ENCODE measurements at regions not wholly inside any gene's neighbourhood (a gene's known extent, or its start where the extent isn't known, plus 50 kb on each side); places are given as distances from the start of the nearest gene placed in this dataset.

DNA sequence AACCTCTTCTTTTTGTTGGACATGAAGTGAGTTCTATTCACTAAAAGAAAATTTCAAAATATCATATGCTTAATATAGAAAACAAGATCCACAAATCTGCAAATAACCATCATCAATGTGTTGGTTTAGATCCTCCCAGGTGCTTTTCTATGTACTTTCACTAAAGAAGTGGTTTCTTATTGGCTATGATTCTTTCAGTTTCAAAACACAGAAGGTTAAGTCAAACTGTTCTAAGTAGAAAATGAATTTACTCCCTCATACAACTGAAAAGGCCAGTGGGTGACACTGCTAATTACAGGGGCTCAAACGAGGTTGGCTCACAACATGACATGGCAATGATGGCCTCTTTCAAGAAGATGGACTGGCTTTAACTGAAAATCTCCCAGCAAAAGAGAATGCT is 111.7 kb downstream of the GALR1 start:
- H3K4me1 Mint-ChIP-seq: no peaks in the 10 kb centered on the region
- H3K9me3 Mint-ChIP-seq: peaks cover 26% of the 10 kb centered on the region
- peaks cover 50% of the 10 kb centered on the region for H3K27me3 Mint-ChIP-seq
- H3K36me3 Mint-ChIP-seq: peaks cover 2% of the 10 kb centered on the region
- H3K4me3 Mint-ChIP-seq: no peak overlapping the region
- DNase-seq: no peak
- no peak overlapping the region for H3K27ac Mint-ChIP-seq

GRCh38 chr18:77365667-77366066 is 116.0 kb downstream of the GALR1 start:
- no peak for DNase-seq
- H3K9me3 Mint-ChIP-seq: peaks cover 19% of the 10 kb centered on the region
- H3K27me3 Mint-ChIP-seq: peaks cover 46% of the 10 kb centered on the region
- no peaks in the 10 kb centered on the region for H3K4me1 Mint-ChIP-seq
- no peak overlapping the region for H3K27ac Mint-ChIP-seq
- no peak overlapping the region for H3K4me3 Mint-ChIP-seq
- H3K36me3 Mint-ChIP-seq: peaks cover 2% of the 10 kb centered on the region

DNA sequence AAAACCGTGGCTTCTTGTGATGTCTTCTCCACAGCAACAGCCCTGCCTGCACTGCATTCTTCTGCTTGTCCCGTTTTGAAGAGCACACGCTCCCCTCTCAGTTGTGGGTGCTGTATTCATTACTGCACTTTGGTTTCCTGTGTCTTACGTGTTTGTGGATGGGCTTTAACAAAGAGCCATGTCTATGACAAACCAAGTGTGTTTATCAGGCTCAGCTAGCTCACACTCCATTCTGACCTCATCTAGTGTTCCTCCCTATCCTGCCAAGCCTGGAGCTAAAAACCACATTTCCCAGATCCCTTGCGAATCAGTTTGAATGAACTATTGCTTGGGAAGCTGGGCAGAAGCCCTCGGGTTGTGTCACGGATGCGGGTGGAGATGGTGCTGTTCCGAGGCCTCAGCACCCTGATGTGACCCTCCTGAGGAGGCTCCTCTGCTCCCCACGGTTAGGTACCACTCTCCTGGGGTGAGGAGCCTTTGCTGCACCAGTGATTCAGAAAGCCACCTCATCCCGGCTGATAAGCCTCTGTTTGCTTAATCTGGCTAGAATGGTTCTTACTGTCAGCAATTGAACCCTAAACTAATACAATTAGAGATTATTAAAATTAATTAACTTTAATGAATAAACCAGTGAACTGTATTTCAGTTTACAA is 116.5 kb downstream of the GALR1 start:
- H3K27ac Mint-ChIP-seq: no peak overlapping the region
- H3K9me3 Mint-ChIP-seq: peaks cover 14% of the 10 kb centered on the region
- H3K27me3 Mint-ChIP-seq: peaks cover 41% of the 10 kb centered on the region
- DNase-seq: no peak
- H3K36me3 Mint-ChIP-seq: peaks cover 2% of the 10 kb centered on the region
- H3K4me3 Mint-ChIP-seq: no peak overlapping the region
- H3K4me1 Mint-ChIP-seq: no peaks in the 10 kb centered on the region

DNA sequence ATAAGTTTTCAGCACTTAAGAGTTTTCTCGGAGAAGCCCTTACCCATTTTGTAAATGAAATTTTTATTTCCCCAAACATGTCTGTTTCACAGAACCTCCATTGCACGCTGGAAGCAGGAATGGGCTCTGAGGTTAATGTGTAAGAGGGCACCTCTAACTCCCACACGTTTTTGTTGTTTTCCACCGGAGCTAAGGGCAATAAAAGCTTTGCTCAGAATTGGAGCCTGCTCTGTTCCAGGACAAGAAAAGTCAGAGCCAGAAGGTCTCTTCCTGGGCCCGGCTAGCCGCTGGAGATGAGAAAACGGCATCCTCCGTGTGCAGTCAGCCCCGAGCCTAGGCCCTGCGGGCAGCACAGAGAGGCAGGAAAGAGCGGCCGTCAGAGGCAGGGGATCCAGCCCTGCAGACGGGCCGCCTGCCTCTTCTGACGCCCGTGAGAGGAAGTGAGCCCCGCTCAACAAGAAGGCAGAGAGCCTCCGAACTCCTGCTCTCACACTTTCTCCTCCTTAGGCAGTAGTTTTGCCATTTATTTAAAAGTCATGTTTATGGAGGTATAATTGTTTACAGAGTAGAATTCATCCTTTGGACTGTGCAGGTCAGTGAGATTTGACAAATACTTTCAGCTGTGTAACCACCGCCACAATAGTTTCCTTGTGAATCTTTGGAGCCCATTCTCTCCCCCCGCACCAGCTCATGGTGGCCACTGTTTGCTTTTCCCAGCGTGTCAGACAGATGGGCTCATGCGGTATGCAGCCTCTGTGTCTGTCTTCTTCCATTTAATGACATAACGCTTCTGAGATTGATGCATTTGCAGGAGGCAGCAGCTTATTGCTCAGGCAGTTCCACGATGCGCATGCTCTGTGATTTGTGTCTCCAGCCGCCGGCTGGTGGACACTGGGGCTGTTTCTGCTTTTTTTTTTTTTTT is 117.3 kb downstream of the GALR1 start:
- Mint-ChIP-seq H3K4me3 (no peak overlapping the region), H3K27ac (no peak overlapping the region), H3K36me3 (no peaks in the 10 kb centered on the region), H3K9me3 (peaks cover 14% of the 10 kb centered on the region), H3K27me3 (peaks cover 39% of the 10 kb centered on the region), H3K4me1 (no peaks in the 10 kb centered on the region)
- no peak for DNase-seq

- Mint-ChIP-seq H3K4me1 (no peaks in the 10 kb centered on the region), H3K4me3 (no peak overlapping the region), H3K36me3 (no peaks in the 10 kb centered on the region), H3K27ac (no peak overlapping the region), H3K27me3 (peaks cover 22% of the 10 kb centered on the region), H3K9me3 (peaks cover 3% of the 10 kb centered on the region)
- DNase-seq: no peak
These were observed 120.0 kb downstream of the GALR1 start for GRCh38 chr18:77369644-77370043.

GRCh38 chr18:77373730-77374445 is 124.2 kb downstream of the GALR1 start:
- H3K4me1 Mint-ChIP-seq: no peaks in the 10 kb centered on the region
- H3K4me3 Mint-ChIP-seq: no peak overlapping the region
- DNase-seq: no peak
- H3K27ac Mint-ChIP-seq: no peak overlapping the region
- peaks cover 5% of the 10 kb centered on the region for H3K27me3 Mint-ChIP-seq
- no peaks in the 10 kb centered on the region for H3K36me3 Mint-ChIP-seq
- H3K9me3 Mint-ChIP-seq: peaks cover 3% of the 10 kb centered on the region

GRCh38 chr18:77374446-77374805 is 124.8 kb downstream of the GALR1 start:
- Mint-ChIP-seq H3K9me3 (peaks cover 3% of the 10 kb centered on the region), H3K27me3 (peaks cover 5% of the 10 kb centered on the region), H3K4me3 (no peak overlapping the region), H3K36me3 (no peaks in the 10 kb centered on the region), H3K27ac (no peak overlapping the region), H3K4me1 (no peaks in the 10 kb centered on the region)
- no peak for DNase-seq

DNA sequence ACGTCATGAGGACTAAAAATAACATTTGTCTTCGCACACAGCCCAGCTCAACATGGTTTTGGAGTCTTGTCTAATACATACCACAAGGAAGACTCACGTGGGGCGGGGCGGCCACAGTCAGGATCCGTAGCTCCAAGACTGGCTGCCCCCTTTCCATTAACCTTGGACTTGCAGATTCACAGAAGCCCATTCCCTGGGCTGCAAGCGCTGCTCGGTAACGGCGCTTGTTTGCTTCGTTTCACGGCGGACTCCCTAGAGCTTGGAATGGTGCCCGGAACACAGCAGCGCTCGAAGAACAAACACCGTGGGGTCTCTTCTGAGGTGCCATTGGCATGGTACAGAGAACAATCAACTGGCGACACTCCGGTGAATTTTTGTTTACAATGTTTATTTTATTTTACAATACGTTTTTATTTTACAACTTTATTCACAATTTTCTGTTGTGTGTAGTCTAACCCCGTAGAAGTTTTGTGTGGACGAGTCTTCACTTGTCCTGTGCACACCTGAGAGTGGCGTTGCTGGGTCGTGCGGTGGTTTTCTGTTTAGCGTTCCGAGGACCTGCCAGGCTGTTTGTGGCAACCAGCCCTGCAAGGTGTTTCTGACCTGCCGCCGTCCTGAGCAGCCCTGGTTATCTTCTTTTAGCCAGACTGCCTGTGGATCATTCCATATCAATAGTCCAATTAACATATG is 126.5 kb downstream of the GALR1 start:
- DNase-seq: no peak
- H3K4me3 Mint-ChIP-seq: no peak overlapping the region
- H3K27me3 Mint-ChIP-seq: peaks cover 3% of the 10 kb centered on the region
- no peaks in the 10 kb centered on the region for H3K36me3 Mint-ChIP-seq
- H3K4me1 Mint-ChIP-seq: no peaks in the 10 kb centered on the region
- H3K27ac Mint-ChIP-seq: no peak overlapping the region
- H3K9me3 Mint-ChIP-seq: no peaks in the 10 kb centered on the region

GRCh38 chr18:77376733-77377094 is 127.1 kb downstream of the GALR1 start:
- H3K9me3 Mint-ChIP-seq: no peaks in the 10 kb centered on the region
- no peak overlapping the region for H3K4me3 Mint-ChIP-seq
- H3K27ac Mint-ChIP-seq: no peak overlapping the region
- H3K36me3 Mint-ChIP-seq: no peaks in the 10 kb centered on the region
- no peaks in the 10 kb centered on the region for H3K4me1 Mint-ChIP-seq
- H3K27me3 Mint-ChIP-seq: peaks cover 7% of the 10 kb centered on the region
- no peak for DNase-seq

DNA sequence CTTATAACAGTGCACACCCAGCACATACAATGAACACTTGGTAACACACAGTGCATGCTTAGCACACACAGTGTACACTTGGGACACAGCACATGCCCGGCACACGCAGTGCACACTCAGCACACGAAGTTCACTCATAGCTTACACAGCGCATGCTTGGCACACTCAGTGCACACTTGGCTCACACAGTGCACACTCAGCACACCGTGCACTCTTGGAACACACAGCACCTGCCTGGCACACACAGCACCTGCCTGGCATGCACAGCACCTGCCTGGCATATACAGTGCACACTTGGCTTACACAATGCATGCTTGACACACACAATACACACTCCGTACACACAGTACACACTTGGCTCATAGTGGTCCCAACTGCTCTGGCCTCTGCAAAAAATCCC is 128.2 kb downstream of the GALR1 start:
- Mint-ChIP-seq H3K36me3 (no peaks in the 10 kb centered on the region), H3K27ac (no peak overlapping the region), H3K4me1 (no peaks in the 10 kb centered on the region), H3K9me3 (no peaks in the 10 kb centered on the region), H3K27me3 (peaks cover 16% of the 10 kb centered on the region), H3K4me3 (no peak overlapping the region)
- no peak for DNase-seq

GRCh38 chr18:77379976-77380509 is 130.4 kb downstream of the GALR1 start:
- Mint-ChIP-seq H3K4me1 (no peaks in the 10 kb centered on the region), H3K4me3 (no peak overlapping the region), H3K9me3 (no peaks in the 10 kb centered on the region), H3K27me3 (peaks cover 20% of the 10 kb centered on the region), H3K27ac (no peak overlapping the region), H3K36me3 (no peaks in the 10 kb centered on the region)
- DNase-seq: no peak

DNA sequence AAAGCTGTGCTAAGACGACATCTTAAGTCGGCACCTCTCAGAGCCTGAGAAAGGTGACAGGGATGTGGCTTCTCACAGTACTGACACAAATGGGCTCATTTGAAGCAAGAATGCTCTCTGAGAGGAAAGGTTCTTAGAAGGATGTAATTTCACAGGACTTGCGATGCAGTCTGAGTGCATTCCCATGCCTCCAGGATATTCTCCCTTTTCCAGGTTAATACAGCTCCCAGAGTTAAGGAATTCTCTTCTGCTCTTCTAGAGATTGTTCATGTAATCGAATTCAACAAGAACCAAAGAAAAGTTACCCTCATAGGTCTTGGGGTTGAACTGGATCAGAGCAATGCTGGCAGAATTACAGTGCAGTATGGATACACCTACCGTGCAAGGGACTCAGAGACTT is 131.0 kb downstream of the GALR1 start:
- H3K27ac Mint-ChIP-seq: no peak overlapping the region
- no peak for DNase-seq
- H3K27me3 Mint-ChIP-seq: peaks cover 24% of the 10 kb centered on the region
- H3K4me1 Mint-ChIP-seq: no peaks in the 10 kb centered on the region
- H3K4me3 Mint-ChIP-seq: no peak overlapping the region
- no peaks in the 10 kb centered on the region for H3K9me3 Mint-ChIP-seq
- no peaks in the 10 kb centered on the region for H3K36me3 Mint-ChIP-seq

DNA sequence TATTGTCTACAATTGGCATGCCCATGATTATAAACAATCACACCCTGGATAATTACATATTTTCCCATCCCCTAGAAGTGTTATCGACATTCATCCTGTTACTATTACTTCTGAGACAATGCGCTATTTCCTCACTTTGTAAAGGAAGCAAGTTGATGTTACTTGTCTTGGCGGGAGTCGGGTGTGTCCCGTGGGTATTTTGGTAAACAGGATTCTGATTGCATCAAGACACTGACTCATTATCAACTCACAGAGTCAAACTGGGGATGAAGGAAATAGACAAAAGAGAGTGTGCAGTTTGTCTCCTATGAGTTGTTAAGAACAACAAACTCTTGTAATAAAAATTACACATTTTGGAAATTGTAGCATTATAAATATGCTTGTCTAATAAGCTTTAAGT is 142.7 kb downstream of the GALR1 start:
- H3K27me3 Mint-ChIP-seq: peaks cover 36% of the 10 kb centered on the region
- H3K9me3 Mint-ChIP-seq: no peaks in the 10 kb centered on the region
- H3K4me3 Mint-ChIP-seq: no peak overlapping the region
- H3K4me1 Mint-ChIP-seq: no peaks in the 10 kb centered on the region
- no peak for DNase-seq
- no peaks in the 10 kb centered on the region for H3K36me3 Mint-ChIP-seq
- H3K27ac Mint-ChIP-seq: no peak overlapping the region

- H3K36me3 Mint-ChIP-seq: no peaks in the 10 kb centered on the region
- H3K4me1 Mint-ChIP-seq: no peaks in the 10 kb centered on the region
- DNase-seq: no peak
- no peaks in the 10 kb centered on the region for H3K9me3 Mint-ChIP-seq
- H3K4me3 Mint-ChIP-seq: no peak overlapping the region
- H3K27me3 Mint-ChIP-seq: peaks cover 36% of the 10 kb centered on the region
- H3K27ac Mint-ChIP-seq: no peak overlapping the region
These were observed 143.9 kb downstream of the GALR1 start for GRCh38 chr18:77393519-77393918.

GRCh38 chr18:77395953-77396352 is 146.3 kb downstream of the GALR1 start:
- Mint-ChIP-seq H3K4me3 (no peak overlapping the region), H3K9me3 (no peaks in the 10 kb centered on the region), H3K36me3 (no peaks in the 10 kb centered on the region), H3K4me1 (no peaks in the 10 kb centered on the region), H3K27ac (no peak overlapping the region), H3K27me3 (peaks cover 21% of the 10 kb centered on the region)
- DNase-seq: no peak

Measured in activated naive CD8-positive, alpha-beta T cell treated with anti-CD3 and anti-CD28 coated beads for 36 hours (primary cell).